GM19328 (cell line): ENCODE measurements at regions not wholly inside any gene's neighbourhood (a gene's known extent, or its start where the extent isn't known, plus 50 kb on each side); places are given as distances from the start of the nearest gene placed in this dataset.
A peak's percentile ranks its signal among the peaks of the same experiment; 100 is the strongest.

Experiments
- ATAC-seq: cut with Tn5 transposase; IDR thresholded peaks from one replicate; pipeline ENCODE4 v1.9.1; 2021; ENCODE audit warnings: mild to moderate bottlenecking, moderate library complexity; ENCODE audit not compliant: unreplicated experiment

- ATAC-seq: peak; percentile 80
These were observed 146.8 kb downstream of the SH3BGRL2 start for GRCh38 chr6:79777713-79778579.

DNA sequence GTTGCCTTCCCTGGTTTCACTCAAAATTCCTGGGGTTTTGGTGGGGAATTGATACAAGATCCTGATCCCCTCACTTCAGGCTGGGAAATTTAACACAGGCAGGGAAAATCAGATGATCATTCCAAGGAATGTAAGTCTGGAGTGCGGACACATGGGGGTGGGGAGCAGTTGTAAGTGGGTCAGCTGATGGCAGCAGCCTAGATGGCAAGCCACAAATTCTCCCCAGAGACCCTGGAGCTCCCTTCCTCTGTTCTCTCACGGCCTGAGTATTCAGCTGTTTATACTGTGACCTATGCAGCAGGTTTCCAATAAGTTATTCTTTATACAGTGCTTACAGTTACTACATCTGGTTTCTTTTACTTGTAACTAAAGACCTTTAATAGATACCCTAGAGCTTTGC lies 144.9 kb downstream of the SH3BGRL2 start:
- no peak for ATAC-seq

- ATAC-seq: no peak
These were observed 144.1 kb downstream of the SH3BGRL2 start for GRCh38 chr6:79775222-79775621.

- ATAC-seq: no peak
These were observed 133.6 kb downstream of the SH3BGRL2 start for GRCh38 chr6:79764747-79765146.

DNA sequence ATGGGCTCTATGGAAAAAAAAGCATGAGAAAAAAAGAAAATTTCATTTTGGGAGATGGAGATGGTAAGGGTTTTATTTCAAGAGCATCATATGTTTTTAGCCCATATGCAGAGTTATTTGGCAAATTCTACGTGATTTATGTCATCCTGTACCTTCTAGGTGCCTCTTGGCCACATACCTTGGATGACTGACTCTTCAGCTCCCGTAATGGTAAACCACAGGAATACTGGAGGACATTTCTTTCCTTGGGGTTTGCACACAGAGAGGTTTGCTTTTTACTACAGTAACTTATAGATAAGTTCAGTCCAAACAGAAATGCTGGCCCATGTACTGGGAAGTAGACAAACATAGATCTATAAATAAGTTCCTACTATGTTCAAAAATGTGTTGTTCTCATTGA lies 132.2 kb downstream of the SH3BGRL2 start:
- ATAC-seq: no peak

GRCh38 chr6:79762370-79762769 lies 131.2 kb downstream of the SH3BGRL2 start:
- ATAC-seq: no peak

DNA sequence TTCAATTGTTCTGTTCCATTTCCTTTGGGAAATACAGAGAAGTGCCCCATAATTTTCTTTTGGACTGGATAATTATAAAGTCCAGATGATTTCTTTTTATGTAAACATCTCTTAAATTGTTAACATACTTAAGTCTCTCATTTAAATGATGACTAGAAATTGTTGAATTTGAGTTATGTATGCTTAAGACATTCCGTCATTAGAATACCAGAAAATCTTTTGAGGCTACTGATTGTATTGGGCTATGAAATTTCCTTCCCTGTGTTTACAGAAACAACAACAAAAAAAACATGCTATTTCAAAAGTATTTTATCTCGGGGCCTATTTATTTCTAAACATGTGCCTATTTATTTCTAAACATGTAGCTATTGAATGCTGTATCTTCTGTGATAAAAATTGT lies 125.4 kb downstream of the SH3BGRL2 start:
- no peak for ATAC-seq

DNA sequence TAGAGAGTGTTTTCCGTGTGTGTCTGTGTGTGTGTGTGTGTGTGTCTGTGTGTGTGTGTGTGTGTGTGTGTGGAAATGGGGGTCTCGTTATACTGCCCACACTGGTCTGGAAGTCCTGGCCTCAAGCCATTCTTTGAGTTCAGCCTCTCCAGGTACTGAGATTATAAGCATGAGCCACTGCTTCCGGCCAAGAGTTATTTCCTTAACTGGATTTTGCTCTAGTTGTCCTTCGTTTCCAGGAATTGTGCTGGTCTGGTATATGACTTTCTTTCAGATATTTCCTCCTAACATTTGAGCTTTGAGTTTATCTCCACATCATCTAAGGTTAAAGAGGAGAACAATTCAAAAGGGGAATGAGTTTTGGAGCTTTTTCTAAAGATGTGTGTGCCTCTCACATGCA lies 124.8 kb downstream of the SH3BGRL2 start:
- ATAC-seq: no peak
